WTC11 (cell line): ENCODE measurements at regions not wholly inside any gene's neighbourhood (a gene's known extent, or its start where the extent isn't known, plus 50 kb on each side); places are given as distances from the start of the nearest gene placed in this dataset.

ENCODE experiments used
- CREB1 ChIP-seq: sonication (generic); formaldehyde crosslinking; IDR thresholded peaks from 2 replicates; pipeline ENCODE4 v1.8.0; 2023; ENCODE audit warnings: mild to moderate bottlenecking, missing genetic modification reagents
- CTCF ChIP-seq: fragments of 200-600 bp; IDR thresholded peaks from 2 replicates; pipeline ENCODE4 v1.8.0; 2022; ENCODE audit warnings: antibody characterized with exemption
- ELF4 ChIP-seq: sonication (generic); formaldehyde crosslinking; IDR thresholded peaks from 2 replicates; pipeline ENCODE4 v1.8.1; 2022; ENCODE audit warnings: low read depth, mild to moderate bottlenecking, moderate library complexity, missing genetic modification reagents
- JUN ChIP-seq: sonication (generic); formaldehyde crosslinking; IDR thresholded peaks from 2 replicates; pipeline ENCODE4 v1.8.0; 2023; ENCODE audit warnings: mild to moderate bottlenecking, missing genetic modification reagents
- USF2 ChIP-seq: sonication (generic); formaldehyde crosslinking; IDR thresholded peaks from 2 replicates; pipeline ENCODE4 v1.8.1; 2023; ENCODE audit warnings: mild to moderate bottlenecking, missing genetic modification reagents, moderate library complexity
- ZNF121 ChIP-seq: sonication (generic); formaldehyde crosslinking; IDR thresholded peaks from 2 replicates; pipeline ENCODE4 v1.8.0; 2023; ENCODE audit warnings: missing genetic modification reagents
- TF ChIP-seq, protein P1 (sequence below): sonication (generic); formaldehyde crosslinking; IDR thresholded peaks from 2 replicates; pipeline ENCODE4 v1.8.1; 2023; ENCODE audit warnings: mild to moderate bottlenecking, missing genetic modification reagents

GRCh38 chr10:36516281-36516680, 609.1 kb upstream of the ANKRD30A start:
- TF ChIP-seq JUN (CRISPR knock-in tag) (no peak), CTCF (no peak), ZNF121 (no peak), USF2 (CRISPR knock-in tag) (no peak), CREB1 (CRISPR knock-in tag) (no peak), ELF4 (CRISPR knock-in tag) (no peak)
- TF ChIP-seq, protein P1, sequence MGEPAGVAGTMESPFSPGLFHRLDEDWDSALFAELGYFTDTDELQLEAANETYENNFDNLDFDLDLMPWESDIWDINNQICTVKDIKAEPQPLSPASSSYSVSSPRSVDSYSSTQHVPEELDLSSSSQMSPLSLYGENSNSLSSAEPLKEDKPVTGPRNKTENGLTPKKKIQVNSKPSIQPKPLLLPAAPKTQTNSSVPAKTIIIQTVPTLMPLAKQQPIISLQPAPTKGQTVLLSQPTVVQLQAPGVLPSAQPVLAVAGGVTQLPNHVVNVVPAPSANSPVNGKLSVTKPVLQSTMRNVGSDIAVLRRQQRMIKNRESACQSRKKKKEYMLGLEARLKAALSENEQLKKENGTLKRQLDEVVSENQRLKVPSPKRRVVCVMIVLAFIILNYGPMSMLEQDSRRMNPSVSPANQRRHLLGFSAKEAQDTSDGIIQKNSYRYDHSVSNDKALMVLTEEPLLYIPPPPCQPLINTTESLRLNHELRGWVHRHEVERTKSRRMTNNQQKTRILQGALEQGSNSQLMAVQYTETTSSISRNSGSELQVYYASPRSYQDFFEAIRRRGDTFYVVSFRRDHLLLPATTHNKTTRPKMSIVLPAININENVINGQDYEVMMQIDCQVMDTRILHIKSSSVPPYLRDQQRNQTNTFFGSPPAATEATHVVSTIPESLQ (CRISPR knock-in tag), result no peak
